Fibroblast of lung (primary cell): ENCODE measurements at regions not wholly inside any gene's neighbourhood (a gene's known extent, or its start where the extent isn't known, plus 50 kb on each side); places are given as distances from the start of the nearest gene placed in this dataset.

Experiments
- CTCF ChIP-seq, 2 donors: IDR thresholded peaks in 1 of 2; conservative IDR thresholded peaks in 1 of 2; 1 replicate in 1 of 2; 2 replicates in 1 of 2; pipeline ENCODE4 v1.5.1; 2011 to 2012; ENCODE audit warnings: low read length in 2 of 2, control low read depth in 1 of 2, inconsistent platforms in 1 of 2, low read depth in 1 of 2, mild to moderate bottlenecking in 1 of 2
- EZH2 ChIP-seq: IDR thresholded peaks from 2 replicates; pipeline ENCODE4 v1.5.1; 2012; ENCODE audit warnings: low read length, control low read depth, mild to moderate bottlenecking; ENCODE audit errors: missing control alignments

GRCh38 chr6:163728442-163729126, 314.1 kb downstream of the QKI start:
- TF ChIP-seq EZH2 (no peak), CTCF (conservative IDR thresholded peaks at IDR 0.05 in 1 of 2, IDR thresholded peaks at IDR 0.05 in 1 of 2; ENCODE audit: low read depth in 1 of 2, low read length in 2 of 2) (no peak)
